ENCODE measurements at regions not wholly inside any gene's neighbourhood (a gene's known extent, or its start where the extent isn't known, plus 50 kb on each side); places are given as distances from the start of the nearest gene placed in this dataset.

DNA sequence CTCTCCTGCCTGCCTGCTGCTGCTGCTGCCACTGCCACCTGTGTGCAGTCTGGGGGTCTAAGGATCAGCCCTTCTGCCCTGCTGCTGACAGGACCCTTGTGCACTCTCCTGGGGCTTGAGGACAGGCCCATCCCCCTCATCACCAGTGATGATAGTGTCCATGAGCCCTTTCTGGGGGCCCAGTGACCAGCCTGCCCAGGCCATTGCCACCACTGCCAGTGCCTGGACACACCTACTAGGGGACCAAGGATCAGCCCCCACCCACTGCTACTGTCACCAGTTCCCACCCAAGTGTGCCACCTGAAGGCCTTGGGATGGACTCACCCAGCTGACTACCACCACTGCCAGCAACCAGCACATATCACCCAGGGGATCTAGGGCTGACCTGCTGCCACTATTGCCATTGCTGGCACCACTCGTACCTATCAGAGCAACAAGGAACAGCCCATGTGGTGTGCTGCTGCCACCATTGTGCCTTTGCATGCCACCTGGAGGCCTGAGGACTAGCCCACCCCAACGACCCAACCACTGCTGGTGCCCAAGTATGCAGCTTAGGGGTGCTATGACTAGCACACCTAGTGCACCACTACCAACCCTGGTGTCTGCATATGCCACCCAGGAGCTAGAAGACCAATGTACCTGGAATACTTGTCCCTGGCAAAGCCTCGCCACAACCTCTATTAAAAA, 994.3 kb downstream of the PCDH17 start:
- H4K20me1 ChIP-seq (ENCODE audit: control insufficient read depth, insufficient read depth, low read depth, low read length), result no peaks in the 10 kb centered on the region
- H3F3A ChIP-seq (ENCODE audit: control insufficient read depth, insufficient read depth), result no peaks in the 10 kb centered on the region
- H3K9me2 ChIP-seq (replicated peaks; ENCODE audit: control insufficient read depth, low read length), result no peaks in the 10 kb centered on the region
- no peaks in the 10 kb centered on the region for H3K4me1 ChIP-seq (ENCODE audit: control insufficient read depth, low read length)
- no peak overlapping the region for H3K27ac ChIP-seq (ENCODE audit: low read depth, low read length)
- TF ChIP-seq EZH2phosphoT487 (IDR thresholded peaks at IDR 0.05; ENCODE audit: borderline replicate concordance, low read length), result no peak
- TF ChIP-seq, protein P1, sequence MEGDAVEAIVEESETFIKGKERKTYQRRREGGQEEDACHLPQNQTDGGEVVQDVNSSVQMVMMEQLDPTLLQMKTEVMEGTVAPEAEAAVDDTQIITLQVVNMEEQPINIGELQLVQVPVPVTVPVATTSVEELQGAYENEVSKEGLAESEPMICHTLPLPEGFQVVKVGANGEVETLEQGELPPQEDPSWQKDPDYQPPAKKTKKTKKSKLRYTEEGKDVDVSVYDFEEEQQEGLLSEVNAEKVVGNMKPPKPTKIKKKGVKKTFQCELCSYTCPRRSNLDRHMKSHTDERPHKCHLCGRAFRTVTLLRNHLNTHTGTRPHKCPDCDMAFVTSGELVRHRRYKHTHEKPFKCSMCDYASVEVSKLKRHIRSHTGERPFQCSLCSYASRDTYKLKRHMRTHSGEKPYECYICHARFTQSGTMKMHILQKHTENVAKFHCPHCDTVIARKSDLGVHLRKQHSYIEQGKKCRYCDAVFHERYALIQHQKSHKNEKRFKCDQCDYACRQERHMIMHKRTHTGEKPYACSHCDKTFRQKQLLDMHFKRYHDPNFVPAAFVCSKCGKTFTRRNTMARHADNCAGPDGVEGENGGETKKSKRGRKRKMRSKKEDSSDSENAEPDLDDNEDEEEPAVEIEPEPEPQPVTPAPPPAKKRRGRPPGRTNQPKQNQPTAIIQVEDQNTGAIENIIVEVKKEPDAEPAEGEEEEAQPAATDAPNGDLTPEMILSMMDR (IDR thresholded peaks at IDR 0.05; ENCODE audit: low read depth, low read length, poor library complexity, severe bottlenecking), result no peak
- no peaks in the 10 kb centered on the region for H3K36me3 ChIP-seq (ENCODE audit: control insufficient read depth, low read length)
- H3K79me2 ChIP-seq (ENCODE audit: control insufficient read depth, low read length), result no peaks in the 10 kb centered on the region
- no peaks in the 10 kb centered on the region for H3K27me3 ChIP-seq (ENCODE audit: control insufficient read depth, low read length)
- H3K4me2 ChIP-seq (ENCODE audit: low read length), result no peak overlapping the region
- H3K9me3 ChIP-seq (ENCODE audit: control insufficient read depth, insufficient read depth, low read length), result peaks cover 6% of the 10 kb centered on the region; the same call in 1 of the 2 replicates
- no peak overlapping the region for H3K4me3 ChIP-seq (ENCODE audit: low read length)

DNA sequence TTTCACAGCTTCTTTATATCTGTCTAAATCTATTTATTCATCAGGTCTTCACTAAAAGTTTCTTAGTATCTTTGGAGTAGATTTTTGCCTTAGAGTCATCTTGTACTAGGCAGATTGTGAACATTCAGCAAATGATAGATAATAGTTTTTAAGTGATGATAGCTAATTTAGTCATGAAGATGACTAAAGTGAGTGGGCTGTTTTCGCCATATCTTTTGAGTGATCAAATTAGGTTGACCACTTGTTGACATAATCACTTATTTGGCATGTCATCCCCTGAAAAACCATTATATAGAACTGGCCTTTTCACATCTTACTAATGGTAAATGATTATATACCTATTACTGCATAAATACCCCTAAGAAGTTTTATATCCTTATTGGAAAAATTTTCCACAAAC, 999.2 kb downstream of the PCDH17 start:
- Histone ChIP-seq H3K36me3 (ENCODE audit: control insufficient read depth, low read length) (no peaks in the 10 kb centered on the region), H4K20me1 (ENCODE audit: control insufficient read depth, insufficient read depth, low read depth, low read length) (no peaks in the 10 kb centered on the region), H3K4me1 (ENCODE audit: control insufficient read depth, low read length) (no peaks in the 10 kb centered on the region), H3F3A (ENCODE audit: control insufficient read depth, insufficient read depth) (no peaks in the 10 kb centered on the region), H3K9me3 (ENCODE audit: control insufficient read depth, insufficient read depth, low read length) (peaks cover 3% of the 10 kb centered on the region; the same call in 1 of the 2 replicates), H3K9me2 (replicated peaks; ENCODE audit: control insufficient read depth, low read length) (no peaks in the 10 kb centered on the region), H3K79me2 (ENCODE audit: control insufficient read depth, low read length) (no peaks in the 10 kb centered on the region), H3K27me3 (ENCODE audit: control insufficient read depth, low read length) (no peaks in the 10 kb centered on the region), H3K27ac (ENCODE audit: low read depth, low read length) (no peak overlapping the region), H3K4me3 (ENCODE audit: low read length) (no peak overlapping the region), H3K4me2 (ENCODE audit: low read length) (no peak overlapping the region)
- TF ChIP-seq EZH2phosphoT487 (IDR thresholded peaks at IDR 0.05; ENCODE audit: borderline replicate concordance, low read length), result no peak
- TF ChIP-seq, protein P1 (IDR thresholded peaks at IDR 0.05; ENCODE audit: low read depth, low read length, poor library complexity, severe bottlenecking), result no peak

DNA sequence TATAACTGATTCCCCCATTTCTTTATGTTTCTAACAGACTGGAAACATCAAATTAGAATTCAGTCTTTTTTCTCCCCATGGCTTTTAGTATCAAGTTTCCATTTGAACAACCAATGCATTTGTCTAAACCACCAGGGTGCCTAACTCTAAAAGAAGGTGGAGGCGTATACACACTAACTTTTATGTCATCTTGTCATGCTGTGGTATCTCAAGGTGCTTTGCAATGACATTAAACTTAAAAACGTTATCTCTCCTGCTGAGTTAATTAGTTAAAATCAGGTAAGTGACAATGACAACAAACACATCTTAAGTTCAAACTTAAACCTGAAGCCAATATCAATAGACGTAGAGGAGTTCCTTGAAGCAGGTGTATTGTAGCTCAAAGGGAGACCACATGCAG, 1001.7 kb downstream of the PCDH17 start:
- no peaks in the 10 kb centered on the region for H3K79me2 ChIP-seq (ENCODE audit: control insufficient read depth, low read length)
- no peak overlapping the region for H3K27ac ChIP-seq (ENCODE audit: low read depth, low read length)
- no peaks in the 10 kb centered on the region for H3F3A ChIP-seq (ENCODE audit: control insufficient read depth, insufficient read depth)
- H3K9me3 ChIP-seq (ENCODE audit: control insufficient read depth, insufficient read depth, low read length), result no peaks in the 10 kb centered on the region
- no peaks in the 10 kb centered on the region for H3K9me2 ChIP-seq (replicated peaks; ENCODE audit: control insufficient read depth, low read length)
- TF ChIP-seq, protein P1 (IDR thresholded peaks at IDR 0.05; ENCODE audit: low read depth, low read length, poor library complexity, severe bottlenecking), result no peak
- no peak for TF ChIP-seq EZH2phosphoT487 (IDR thresholded peaks at IDR 0.05; ENCODE audit: borderline replicate concordance, low read length)
- H3K36me3 ChIP-seq (ENCODE audit: control insufficient read depth, low read length), result no peaks in the 10 kb centered on the region
- no peaks in the 10 kb centered on the region for H3K27me3 ChIP-seq (ENCODE audit: control insufficient read depth, low read length)
- H3K4me3 ChIP-seq (ENCODE audit: low read length), result no peak overlapping the region
- H3K4me1 ChIP-seq (ENCODE audit: control insufficient read depth, low read length), result no peaks in the 10 kb centered on the region
- H3K4me2 ChIP-seq (ENCODE audit: low read length), result no peak overlapping the region
- no peaks in the 10 kb centered on the region for H4K20me1 ChIP-seq (ENCODE audit: control insufficient read depth, insufficient read depth, low read depth, low read length)

Data from DOHH2 (cell line).